ENCODE measurements at regions not wholly inside any gene's neighbourhood (a gene's known extent, or its start where the extent isn't known, plus 50 kb on each side); places are given as distances from the start of the nearest gene placed in this dataset.

- Histone ChIP-seq H3K4me1 (ENCODE audit: control insufficient read depth, insufficient read depth, low read length) (no peaks in the 10 kb centered on the region), H3K9me3 (ENCODE audit: control insufficient read depth, insufficient read depth, low read depth, low read length) (no peaks in the 10 kb centered on the region), H3K27ac (ENCODE audit: low read length) (no peak overlapping the region), H3K27me3 (ENCODE audit: control insufficient read depth, insufficient read depth, low read length) (no peaks in the 10 kb centered on the region), H3K36me3 (ENCODE audit: control insufficient read depth, insufficient read depth, low read length) (no peaks in the 10 kb centered on the region), H3K4me3 (ENCODE audit: low read depth in 2 of 2, low read length in 2 of 2) (no peak overlapping the region)
- no peak for TF ChIP-seq TCF7L2 (IDR thresholded peaks at IDR 0.05; ENCODE audit: low read depth, low read length)
- no peak for TF ChIP-seq POLR2AphosphoS5 (IDR thresholded peaks at IDR 0.05; ENCODE audit: low read depth, low read length)
- no peak for TF ChIP-seq CTCF (IDR thresholded peaks at IDR 0.05)
- no peak for TF ChIP-seq SIN3A (IDR thresholded peaks at IDR 0.05; ENCODE audit: borderline replicate concordance, insufficient read depth, low read depth, low read length)
- no peak for TF ChIP-seq REST (IDR thresholded peaks at IDR 0.05; ENCODE audit: insufficient read depth in 1 of 2, low read depth in 2 of 2, low read length in 1 of 2)
- ChIA-PET CTCF (no interaction called here), POLR2A (no interaction called here)
- BruUV-seq (replicated peaks) = no TSS peak
- in situ Hi-C loops (cut with HindIII; ENCODE audit: low pct_unique_long_range_greater_than_20kb, low sequenced_read_pairs) (no loop called here), intact Hi-C loops (cut with micrococcal nuclease; ENCODE audit: unreplicated experiment) (no loop called here)
- DNase-seq (ENCODE audit: low read depth, low spot score) (no peak), ATAC-seq (no peak)
Observed at GRCh38 chr2:14188446-14188845, 444.1 kb upstream of the LRATD1 start.

GRCh38 chr2:14189929-14190328, 442.6 kb upstream of the LRATD1 start:
- ChIA-PET POLR2A (no interaction called here), CTCF (no interaction called here)
- DNase-seq (ENCODE audit: low read depth, low spot score) = no peak
- Histone ChIP-seq H3K9me3 (ENCODE audit: control insufficient read depth, insufficient read depth, low read depth, low read length) (no peaks in the 10 kb centered on the region), H3K27ac (ENCODE audit: low read length) (no peak overlapping the region), H3K4me3 (ENCODE audit: low read depth in 2 of 2, low read length in 2 of 2) (no peak overlapping the region), H3K27me3 (ENCODE audit: control insufficient read depth, insufficient read depth, low read length) (no peaks in the 10 kb centered on the region), H3K36me3 (ENCODE audit: control insufficient read depth, insufficient read depth, low read length) (no peaks in the 10 kb centered on the region), H3K4me1 (ENCODE audit: control insufficient read depth, insufficient read depth, low read length) (no peaks in the 10 kb centered on the region)
- in situ Hi-C loops (cut with HindIII; ENCODE audit: low pct_unique_long_range_greater_than_20kb, low sequenced_read_pairs) (no loop called here), intact Hi-C loops (cut with micrococcal nuclease; ENCODE audit: unreplicated experiment) (no loop called here)
- no peak for ATAC-seq
- TF ChIP-seq REST (IDR thresholded peaks at IDR 0.05; ENCODE audit: insufficient read depth in 1 of 2, low read depth in 2 of 2, low read length in 1 of 2) (no peak), SIN3A (IDR thresholded peaks at IDR 0.05; ENCODE audit: borderline replicate concordance, insufficient read depth, low read depth, low read length) (no peak), CTCF (IDR thresholded peaks at IDR 0.05) (no peak), TCF7L2 (IDR thresholded peaks at IDR 0.05; ENCODE audit: low read depth, low read length) (no peak), POLR2AphosphoS5 (IDR thresholded peaks at IDR 0.05; ENCODE audit: low read depth, low read length) (no peak)
- BruUV-seq (replicated peaks) = no TSS peak

Measured in Panc1 (cell line).